ENCODE measurements at regions not wholly inside any gene's neighbourhood (a gene's known extent, or its start where the extent isn't known, plus 50 kb on each side); places are given as distances from the start of the nearest gene placed in this dataset.

DNA sequence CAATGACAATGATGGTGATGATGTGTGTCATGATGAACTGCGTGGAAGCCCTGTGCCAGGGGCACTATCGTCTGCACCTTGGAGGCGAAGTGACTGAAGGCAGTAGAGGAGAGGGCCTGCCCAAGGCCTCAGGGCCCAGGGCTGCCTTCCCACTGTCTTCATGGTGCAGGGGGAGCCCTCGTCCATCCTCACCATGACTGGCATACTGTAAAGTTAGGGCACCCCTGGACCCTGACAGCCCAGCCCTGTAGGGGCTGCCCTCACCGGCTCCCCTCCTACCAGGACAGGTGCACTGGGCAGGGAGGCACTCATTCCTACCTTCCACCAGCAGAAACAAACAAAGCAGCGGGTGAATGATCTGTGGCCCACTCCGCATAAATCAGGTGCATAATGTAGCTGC lies 156.9 kb upstream of the C1orf174 start:
- intact Hi-C loops (cut with DNase I), result no loop called here
- no peak for ATAC-seq
- DNase-seq (ENCODE audit: missing footprints), result no peak

DNA sequence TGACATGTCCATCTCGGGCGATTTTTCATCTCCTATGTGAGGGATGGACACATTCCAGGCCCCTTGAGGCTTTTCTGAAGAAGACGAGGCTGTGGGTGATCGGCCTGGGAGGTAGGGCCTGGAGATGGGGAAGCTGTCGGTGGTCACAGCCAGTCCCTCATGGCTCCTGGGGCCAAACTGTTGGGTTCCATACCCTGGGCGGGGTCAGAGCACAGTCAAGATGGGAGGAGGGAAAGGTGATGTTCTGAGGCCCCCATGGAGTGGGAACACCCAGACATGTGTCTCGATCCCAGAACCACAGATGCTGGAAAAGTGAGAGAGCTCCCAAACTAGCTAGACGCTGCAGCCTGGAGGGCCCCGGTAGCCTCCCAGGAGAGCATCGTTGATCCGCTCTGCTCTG lies 157.5 kb upstream of the C1orf174 start:
- DNase-seq (ENCODE audit: missing footprints) (no peak), ATAC-seq (no peak)
- intact Hi-C loops (cut with DNase I), result no loop called here

DNA sequence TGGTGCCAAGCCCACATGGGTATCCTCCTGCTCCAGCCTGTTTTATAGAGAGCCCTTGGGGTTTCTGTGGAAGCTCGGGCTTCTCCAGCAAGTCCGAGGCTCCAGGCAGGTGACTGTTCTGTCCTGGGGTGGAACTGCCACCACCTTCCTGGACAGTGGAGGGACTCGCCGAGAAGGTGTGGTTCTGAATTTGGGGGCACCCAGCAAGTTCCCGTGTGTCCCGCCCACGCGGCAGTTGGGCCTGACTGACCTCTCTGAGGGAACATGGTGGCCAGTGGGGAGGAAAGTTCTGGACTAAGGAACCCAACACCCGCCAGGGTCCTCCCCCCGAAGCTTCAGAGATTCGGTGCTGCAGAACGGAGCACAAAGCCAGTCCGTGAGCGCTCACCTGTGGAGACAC lies 158.1 kb upstream of the C1orf174 start:
- ATAC-seq (no peak), DNase-seq (ENCODE audit: missing footprints) (no peak)
- intact Hi-C loops (cut with DNase I), result no loop called here

DNA sequence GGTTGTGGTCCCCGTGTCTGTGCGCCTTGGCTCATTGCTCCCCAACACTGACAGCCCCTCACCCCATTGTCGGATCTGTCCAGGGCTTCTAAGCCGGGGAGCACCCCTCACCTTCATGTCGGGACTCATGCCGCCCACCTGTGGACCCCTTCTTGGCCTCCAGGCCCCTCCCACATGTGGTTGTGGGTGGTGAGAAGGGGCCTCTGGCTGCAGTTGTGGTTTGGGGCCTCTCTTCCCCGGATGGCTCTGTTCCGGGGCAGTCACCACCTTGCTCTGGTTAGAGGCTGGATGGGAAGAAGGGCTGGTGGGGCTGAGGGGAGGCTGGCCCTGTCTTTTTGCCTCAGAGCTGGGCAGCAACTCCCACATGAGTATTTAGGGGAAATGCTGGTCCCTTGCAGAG lies 158.6 kb upstream of the C1orf174 start:
- intact Hi-C loops (cut with DNase I), result no loop called here
- ATAC-seq, result no peak

DNA sequence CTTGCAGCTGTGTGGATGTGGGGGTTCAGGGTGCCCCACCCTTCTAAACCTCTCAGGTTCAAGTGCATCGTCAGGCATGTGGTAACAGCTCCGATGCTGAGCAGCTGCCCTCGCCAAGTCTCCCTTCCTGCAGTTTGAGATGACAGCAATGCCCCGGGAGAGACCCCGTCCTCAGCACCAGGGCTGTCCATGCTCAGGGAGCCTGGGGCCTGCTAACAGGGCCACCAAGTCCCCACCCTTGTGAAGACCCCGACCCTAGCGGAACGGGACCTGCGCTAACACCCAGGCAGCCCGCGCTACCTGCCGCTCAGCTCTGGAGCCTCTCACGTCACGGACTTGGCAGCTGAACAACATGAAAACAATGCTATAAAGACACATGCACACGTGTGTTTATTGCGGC lies 159.2 kb upstream of the C1orf174 start:
- intact Hi-C loops (cut with DNase I), result no loop called here
- ATAC-seq (no peak), DNase-seq (ENCODE audit: missing footprints) (no peak)

More for the DNA sequence above, 158.6 kb upstream of the C1orf174 start:
- DNase-seq (ENCODE audit: missing footprints), result no peak

DNA sequence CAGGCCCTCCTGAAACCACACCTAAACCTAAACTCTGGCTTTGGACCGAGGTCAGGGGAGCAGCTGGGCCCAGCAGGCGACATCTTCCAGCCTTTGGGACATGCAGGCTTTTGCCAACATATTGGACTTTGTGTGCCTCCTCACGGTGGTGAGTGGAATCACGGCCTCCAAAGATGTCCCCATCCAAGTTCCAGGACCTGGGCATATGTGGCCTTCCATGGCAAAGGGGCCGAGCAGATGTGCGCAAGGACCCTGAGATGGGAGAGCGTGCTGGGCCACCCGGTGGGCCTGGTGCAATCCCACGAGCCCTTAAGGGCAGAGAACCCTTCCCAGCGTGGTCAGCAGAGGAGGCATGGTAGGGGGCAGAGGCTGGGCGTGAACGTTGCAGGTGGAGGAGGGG lies 160.8 kb upstream of the C1orf174 start:
- DNase-seq (ENCODE audit: missing footprints), result no peak
- intact Hi-C loops (cut with DNase I), result no loop called here
- no peak for ATAC-seq

DNA sequence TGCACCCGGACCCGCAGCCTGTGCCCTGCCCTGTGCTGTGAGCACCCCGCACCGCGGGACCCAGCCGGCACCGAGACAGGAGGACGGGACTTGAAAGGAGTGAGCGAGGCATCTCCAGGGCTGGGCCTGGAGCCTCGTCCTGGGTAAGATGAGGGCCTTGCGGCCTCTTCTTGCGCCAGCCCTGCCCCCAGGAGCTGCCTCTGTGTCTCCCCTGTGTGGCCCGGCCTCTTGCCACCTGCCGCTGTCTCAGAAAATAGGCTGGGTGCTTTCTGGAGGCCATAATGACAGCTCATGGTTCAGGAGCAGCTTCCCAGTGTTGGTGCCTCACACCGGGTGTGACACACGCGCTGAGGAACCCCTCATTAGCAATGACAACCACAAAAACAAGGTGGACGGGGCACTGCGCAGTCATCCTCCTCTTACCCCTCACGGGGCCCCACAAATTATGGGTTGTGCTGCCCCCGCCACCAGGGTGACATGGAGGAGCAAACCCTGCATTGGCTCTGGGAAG lies 161.5 kb upstream of the C1orf174 start:
- DNase-seq (ENCODE audit: missing footprints) (no peak), ATAC-seq (no peak)
- intact Hi-C loops (cut with DNase I), result no loop called here

DNA sequence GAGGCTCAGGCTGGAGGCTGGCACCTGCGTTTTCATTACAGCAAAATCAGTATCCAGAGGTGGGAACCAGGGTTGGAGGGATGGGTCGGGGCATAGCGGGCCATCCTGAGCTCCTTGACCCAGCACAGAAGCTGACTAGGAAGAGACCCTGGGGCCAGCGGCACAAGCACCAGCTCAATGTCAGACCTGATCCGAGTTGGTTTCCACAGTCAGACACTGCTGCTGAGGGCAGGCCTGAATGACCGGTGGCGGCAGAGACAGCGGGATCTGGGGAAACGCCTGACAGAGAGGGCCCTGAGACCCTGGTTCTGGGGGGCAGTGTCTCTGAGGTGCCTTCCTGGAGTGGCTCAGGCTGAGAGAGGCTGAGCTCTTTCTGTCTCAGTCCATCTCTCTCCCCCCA lies 162.0 kb upstream of the C1orf174 start:
- intact Hi-C loops (cut with DNase I), result no loop called here
- ATAC-seq (no peak), DNase-seq (ENCODE audit: missing footprints) (no peak)

DNA sequence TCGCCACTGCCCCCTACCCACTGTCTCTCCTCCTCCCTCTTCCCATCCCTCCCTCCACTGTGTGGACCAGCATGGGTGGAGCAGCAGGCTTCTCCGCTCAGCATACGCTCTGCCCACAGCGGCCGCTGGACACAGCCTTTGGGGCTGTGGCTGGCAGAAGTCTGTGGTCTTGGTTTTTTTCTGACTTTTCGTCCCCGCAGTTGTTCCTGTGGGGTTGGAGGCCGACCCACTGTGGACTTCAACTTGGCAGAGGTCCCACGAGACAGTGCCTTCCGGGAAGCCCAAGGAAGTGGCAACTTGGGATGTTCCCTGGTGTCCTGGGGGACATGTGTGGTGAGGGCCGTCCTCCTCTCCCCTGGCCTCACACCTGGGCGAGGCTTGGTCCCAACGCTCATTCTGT lies 162.5 kb upstream of the C1orf174 start:
- DNase-seq (ENCODE audit: missing footprints) (no peak), ATAC-seq (no peak)
- intact Hi-C loops (cut with DNase I), result no loop called here

DNA sequence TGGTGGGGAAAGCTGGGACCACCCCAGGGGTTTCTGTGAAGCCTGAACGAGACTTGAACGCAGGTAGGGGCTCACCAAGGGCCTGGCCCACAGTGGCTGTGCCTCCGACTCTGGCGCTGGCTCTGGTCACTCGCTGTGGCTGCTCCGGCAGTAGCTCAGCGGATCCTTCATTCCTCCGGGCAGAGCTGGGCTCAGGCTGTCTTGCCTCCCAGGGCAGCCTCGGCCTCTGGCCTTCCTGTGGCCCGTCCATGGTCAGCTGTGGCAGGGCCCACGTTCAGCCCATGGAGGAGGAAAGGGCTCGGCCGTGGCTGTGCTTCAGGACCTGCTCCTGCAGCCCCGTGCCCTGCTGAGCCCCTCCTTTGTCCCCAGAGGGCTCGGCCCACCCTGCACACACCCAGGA lies 162.9 kb upstream of the C1orf174 start:
- DNase-seq (ENCODE audit: missing footprints) (no peak), ATAC-seq (no peak)
- intact Hi-C loops (cut with DNase I), result no loop called here

DNA sequence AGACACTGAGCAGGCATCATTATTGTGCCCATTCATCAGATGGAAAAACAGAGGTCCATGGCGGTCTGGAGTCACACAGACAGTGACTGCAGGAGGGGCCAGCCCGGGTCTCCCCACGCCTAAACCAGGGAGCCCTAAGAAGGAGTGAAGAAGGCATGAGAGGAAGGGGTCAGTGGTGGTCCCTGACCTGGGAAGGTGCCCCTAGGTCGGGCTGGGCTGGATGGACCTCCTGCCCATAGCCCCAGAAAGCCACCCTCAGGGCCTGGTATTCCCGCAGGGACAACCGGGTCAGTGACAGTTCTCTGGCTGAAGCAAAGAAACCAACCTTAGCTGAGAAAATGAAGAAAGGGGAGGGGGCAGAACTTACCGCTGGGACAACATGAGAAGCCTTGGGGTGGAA lies 163.4 kb upstream of the C1orf174 start:
- DNase-seq (ENCODE audit: missing footprints) (no peak), ATAC-seq (no peak)
- intact Hi-C loops (cut with DNase I), result no loop called here

DNA sequence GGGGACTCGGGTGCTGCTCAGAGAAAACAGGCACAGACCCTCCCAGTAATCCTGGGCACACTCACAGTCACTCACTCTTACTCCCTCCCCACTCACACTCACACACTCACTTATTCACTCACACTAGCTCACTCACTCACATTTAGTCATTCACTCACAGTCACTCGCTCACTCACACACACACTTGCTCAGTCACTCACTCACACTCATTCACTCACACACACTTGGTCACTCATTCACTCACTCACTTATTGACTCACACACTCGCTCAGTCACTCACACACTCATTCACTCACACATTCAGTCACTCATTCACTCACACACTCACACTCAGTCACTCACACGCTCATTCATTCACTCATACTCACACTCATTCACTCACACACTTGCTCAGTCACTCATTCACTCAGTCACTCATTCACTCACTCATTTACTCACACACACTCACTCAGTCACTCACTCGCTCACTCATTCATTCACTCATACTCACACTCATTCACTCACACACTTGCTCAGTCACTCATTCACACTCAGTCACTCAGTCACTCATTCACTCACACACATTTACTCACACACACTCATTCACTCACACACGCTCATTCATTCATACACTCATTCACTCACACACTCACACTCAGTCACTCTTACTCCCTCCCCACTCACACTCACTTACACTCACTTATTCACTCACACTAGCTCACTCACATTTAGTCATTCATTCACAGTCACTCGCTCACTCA lies 164.2 kb upstream of the C1orf174 start:
- no peak for DNase-seq (ENCODE audit: missing footprints)
- no peak for ATAC-seq
- intact Hi-C loops (cut with DNase I), result no loop called here

DNA sequence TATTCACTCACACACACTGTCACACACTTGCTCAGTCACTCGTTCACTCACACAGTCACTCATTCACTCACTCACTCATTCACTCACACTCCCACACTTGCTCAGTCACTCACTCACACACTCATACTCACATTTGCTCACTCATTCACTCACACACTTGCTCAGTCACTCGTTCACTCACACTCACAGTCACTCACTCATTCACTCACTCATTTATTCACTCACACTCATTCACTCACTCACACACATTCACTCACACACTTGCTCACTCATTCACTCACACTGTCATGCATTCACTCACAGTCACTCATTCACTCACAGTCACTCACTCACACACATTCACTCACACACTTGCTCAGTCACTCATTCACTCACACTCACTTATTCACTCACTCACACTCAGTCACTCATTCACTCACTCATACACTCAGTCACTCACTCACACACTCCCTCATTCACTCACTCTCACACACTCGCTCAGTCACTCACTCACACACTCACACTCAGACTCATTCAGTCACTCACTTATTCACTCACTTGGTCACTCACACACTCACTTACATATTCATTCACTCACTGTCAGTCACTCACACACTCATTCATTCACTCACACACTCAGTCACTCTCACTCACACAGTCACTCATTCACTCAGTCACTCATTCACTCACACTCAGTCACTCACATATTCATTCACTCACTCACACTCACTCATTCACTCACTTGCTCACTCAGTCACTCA lies 167.0 kb upstream of the C1orf174 start:
- ATAC-seq (no peak), DNase-seq (ENCODE audit: missing footprints) (no peak)
- intact Hi-C loops (cut with DNase I), result no loop called here

DNA sequence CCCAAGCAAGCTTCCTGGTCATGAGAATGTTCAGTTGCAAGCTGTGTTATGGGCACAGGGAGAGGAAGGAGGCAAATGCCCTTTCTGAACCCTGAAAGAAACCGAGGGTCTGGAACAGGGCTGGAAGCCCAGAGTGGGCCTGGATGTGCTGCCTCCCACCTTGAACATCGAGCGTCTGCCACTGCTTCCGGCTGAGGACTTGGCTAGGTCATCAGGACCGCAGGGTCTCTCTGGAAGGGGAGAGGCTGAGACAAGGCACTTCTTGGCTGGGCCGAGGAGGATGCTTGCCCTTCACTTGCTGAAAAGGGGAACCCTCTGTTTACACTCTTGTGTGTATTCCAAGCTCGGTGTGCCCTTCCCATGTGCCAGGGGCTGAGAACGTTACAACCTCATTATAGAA lies 168.0 kb upstream of the C1orf174 start:
- ATAC-seq (no peak), DNase-seq (ENCODE audit: missing footprints) (peak; percentile 21)
- intact Hi-C loops (cut with DNase I), result no loop called here

DNA sequence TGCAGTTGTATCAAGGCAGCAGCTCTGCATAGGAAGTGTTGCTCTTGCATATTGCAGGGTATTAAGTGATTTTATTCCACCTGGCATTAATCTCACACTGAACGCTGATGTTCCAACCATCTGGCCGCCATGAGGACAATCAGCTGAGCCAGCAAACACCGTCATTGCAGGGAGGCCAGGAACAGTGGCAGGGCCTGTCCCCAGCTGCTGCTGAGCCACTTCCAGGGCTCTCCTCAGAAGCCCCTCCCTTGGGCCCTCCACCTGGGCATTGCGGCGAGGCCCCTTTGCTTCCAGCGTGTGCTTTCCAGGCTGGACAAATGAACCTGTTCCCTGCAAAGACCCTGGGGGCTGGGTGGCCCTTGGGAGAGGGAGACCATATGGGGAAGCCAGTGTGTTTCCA lies 171.6 kb upstream of the C1orf174 start:
- no peak for ATAC-seq
- intact Hi-C loops (cut with DNase I), result no loop called here
- DNase-seq (ENCODE audit: missing footprints), result peak; percentile 39

DNA sequence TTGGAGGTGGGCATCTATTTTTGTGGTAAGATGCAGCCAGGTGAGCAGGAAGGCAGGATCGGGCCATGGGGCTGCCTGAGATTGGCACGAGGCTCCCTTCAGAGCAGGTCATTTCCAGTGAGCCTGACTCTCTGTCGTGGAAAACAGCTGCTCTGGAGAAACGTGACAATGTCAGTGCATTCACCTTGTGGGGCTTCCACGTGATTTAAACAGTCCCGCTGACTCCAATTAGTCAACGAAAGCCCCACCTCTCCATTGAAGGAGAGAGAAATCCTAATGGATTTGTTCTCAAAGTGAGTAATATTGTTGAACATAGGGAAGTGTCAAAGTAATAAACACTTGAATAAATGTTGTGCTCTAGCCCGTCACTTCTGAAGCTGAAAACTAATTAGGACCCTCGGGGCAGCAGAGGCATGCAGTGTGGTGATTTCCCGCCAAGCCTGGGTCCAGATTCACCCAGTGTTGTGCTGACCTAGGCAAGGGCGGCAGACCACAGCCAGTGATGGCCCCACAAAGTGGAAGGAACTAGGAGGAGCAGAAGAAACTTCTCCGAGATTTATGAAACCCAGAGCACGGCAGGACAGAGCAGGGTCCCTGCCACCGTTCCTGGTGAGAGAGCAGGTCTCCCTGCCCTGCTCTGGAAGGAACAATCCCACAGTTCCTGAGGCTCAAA lies 172.5 kb upstream of the C1orf174 start:
- intact Hi-C loops (cut with DNase I), result no loop called here
- ATAC-seq (no peak), DNase-seq (ENCODE audit: missing footprints) (peak; percentile 18)

DNA sequence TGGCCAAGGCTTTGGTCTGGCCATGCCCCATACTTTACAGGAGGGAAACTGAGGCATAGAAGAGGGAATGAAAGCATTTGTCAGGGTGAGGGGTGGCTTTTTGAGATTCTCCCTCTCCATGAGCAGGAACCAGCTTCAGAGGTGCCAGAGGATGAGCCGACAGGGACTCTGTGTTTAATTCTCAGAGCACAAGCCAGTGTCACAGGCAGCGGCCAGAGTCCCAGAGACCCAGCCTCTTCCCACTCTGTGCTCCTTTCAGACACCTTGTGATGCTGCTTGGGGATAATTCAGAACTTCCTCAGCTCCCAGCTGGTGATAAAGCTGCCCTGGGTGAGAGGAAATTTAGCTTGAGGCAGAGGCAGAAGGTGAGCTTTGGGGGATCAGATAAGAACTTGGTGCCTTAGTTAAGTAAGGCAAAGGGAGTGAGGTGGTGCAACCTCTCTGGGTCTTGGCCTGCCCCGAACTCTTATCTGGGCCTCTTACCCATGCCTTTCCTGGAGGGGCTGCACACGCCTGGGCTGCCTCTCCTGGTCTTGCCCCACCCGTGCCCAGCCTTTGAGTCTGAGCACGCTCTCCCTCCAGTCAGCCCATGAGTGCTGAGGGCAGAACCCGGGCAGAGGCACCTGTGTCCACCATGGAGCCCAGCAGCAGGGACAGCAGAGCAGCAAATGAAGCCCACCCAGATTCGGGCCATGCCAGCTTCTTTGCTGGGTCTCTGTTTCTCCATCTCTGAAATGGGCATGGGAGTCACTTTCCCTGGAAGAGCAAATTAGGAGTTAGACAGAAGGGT lies 175.6 kb upstream of the C1orf174 start:
- intact Hi-C loops (cut with DNase I), result no loop called here
- ATAC-seq (no peak), DNase-seq (ENCODE audit: missing footprints) (no peak)

DNA sequence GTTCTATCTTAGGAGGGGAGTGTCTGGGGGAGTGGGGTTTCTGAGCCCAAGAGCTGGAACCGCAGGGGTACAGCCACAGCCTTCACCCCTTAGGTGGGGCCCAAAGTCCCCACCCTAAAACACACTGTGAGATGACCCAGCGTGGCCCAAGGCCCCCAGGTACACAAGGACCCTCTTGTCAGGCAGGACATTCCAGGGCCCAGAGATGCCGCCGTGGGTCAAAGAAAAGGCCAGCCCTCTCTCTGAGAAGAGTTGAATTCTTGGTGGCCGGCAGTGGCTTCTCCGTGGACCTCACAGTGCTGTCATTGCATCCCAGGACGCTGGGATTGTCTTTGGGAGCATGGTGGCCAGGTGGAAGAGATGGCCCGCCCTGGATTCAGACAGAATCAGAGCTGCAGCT lies 176.3 kb upstream of the C1orf174 start:
- DNase-seq (ENCODE audit: missing footprints) (no peak), ATAC-seq (no peak)
- intact Hi-C loops (cut with DNase I), result no loop called here
